IMR-90 (cell line): ENCODE measurements at regions not wholly inside any gene's neighbourhood (a gene's known extent, or its start where the extent isn't known, plus 50 kb on each side); places are given as distances from the start of the nearest gene placed in this dataset.

Experiments
- ATAC-seq: fragments of 200-7000 bp; cut with Tn5 transposase; 2 replicates; pipeline ENCODE4 v1.9.1; 2020; ENCODE audit warnings: low read depth, mild to moderate bottlenecking, moderate library complexity
- BruUV-seq: library from RNA; stranded (reverse); fragments of 400-500 nt; replicated peaks from 2 replicates; lab custom pipeline; 2021; lab: Mats Ljungman, UMichigan
- CTCF ChIA-PET: fragments of 300-600 bp; formaldehyde crosslinking; extraction: SDS; loops from one replicate; lab custom pipeline; 2021; ENCODE audit warnings: antibody characterized with exemption; lab: Yijun Ruan, JAX
- POLR2A ChIA-PET: fragments of 300-600 bp; sonication (Branson Sonifier 250); formaldehyde crosslinking; loops from one replicate; lab custom pipeline; 2022; ENCODE audit warnings: antibody characterized with exemption; ENCODE audit not compliant: unreplicated experiment; lab: Charles Lee
- DNase-seq: peaks from one replicate; pipeline ENCODE4 v3.0.0; 2013
- H2AFZ ChIP-seq: replicated peaks from 2 replicates; pipeline ENCODE3; 2013; ENCODE audit warnings: low read length, mild to moderate bottlenecking; ENCODE audit not compliant: poor library complexity
- H2AK5ac ChIP-seq: 2 replicates; pipeline ENCODE4 v1.6.1; 2013; ENCODE audit warnings: low read depth, low read length, inconsistent platforms
- H2AK9ac ChIP-seq: replicated peaks from 2 replicates; pipeline ENCODE3; 2013; ENCODE audit warnings: mild to moderate bottlenecking, low read depth, low read length, moderate library complexity; ENCODE audit not compliant: poor library complexity
- H2BK120ac ChIP-seq: 2 replicates; pipeline ENCODE4 v1.6.1; 2013; ENCODE audit warnings: low read depth, low read length, inconsistent platforms
- H2BK15ac ChIP-seq: 3 replicates; pipeline ENCODE4 v1.6.1; 2013; ENCODE audit warnings: low read depth, low read length, inconsistent platforms
- H2BK20ac ChIP-seq: 2 replicates; pipeline ENCODE4 v1.6.1; 2013; ENCODE audit warnings: low read depth, mild to moderate bottlenecking, inconsistent platforms, low read length, moderate library complexity
- H2BK5ac ChIP-seq: 2 replicates; pipeline ENCODE4 v1.6.1; 2013; ENCODE audit warnings: mild to moderate bottlenecking, low read depth, low read length, inconsistent platforms; ENCODE audit not compliant: poor library complexity, severe bottlenecking
- H3K14ac ChIP-seq: replicated peaks from 2 replicates; pipeline ENCODE4 v1.6.1; 2013; ENCODE audit warnings: low read depth, low read length, inconsistent platforms
- H3K18ac ChIP-seq: 2 replicates; pipeline ENCODE4 v1.6.1; 2013; ENCODE audit warnings: low read depth, low read length, control low read depth
- H3K23ac ChIP-seq: 2 replicates; pipeline ENCODE4 v1.6.1; 2013; ENCODE audit warnings: low read depth, low read length, inconsistent platforms
- H3K27ac ChIP-seq: 2 replicates; pipeline ENCODE4 v1.5.1; 2013; ENCODE audit warnings: mild to moderate bottlenecking, control low read depth, low read length; ENCODE audit not compliant: insufficient read depth
- H3K27me3 ChIP-seq: 2 replicates; pipeline ENCODE4 v1.6.1; 2013; ENCODE audit warnings: low read length; ENCODE audit not compliant: control insufficient read depth, insufficient read depth
- H3K36me3 ChIP-seq: 2 replicates; pipeline ENCODE4 v1.6.1; 2013; ENCODE audit warnings: low read length, mixed read lengths; ENCODE audit not compliant: control insufficient read depth, insufficient read depth
- H3K4ac ChIP-seq: 2 replicates; pipeline ENCODE4 v1.6.1; 2013; ENCODE audit warnings: low read depth, low read length, inconsistent platforms
- H3K4me1 ChIP-seq: 2 replicates; pipeline ENCODE4 v1.6.1; 2013; ENCODE audit warnings: low read length, mixed read lengths; ENCODE audit not compliant: control insufficient read depth, insufficient read depth
- H3K4me2 ChIP-seq: 2 replicates; pipeline ENCODE4 v1.6.1; 2013; ENCODE audit warnings: low read depth, mild to moderate bottlenecking, control low read depth, low read length, moderate library complexity
- H3K4me3 ChIP-seq: 2 replicates; pipeline ENCODE4 v1.5.1; 2013; ENCODE audit warnings: low read depth, mild to moderate bottlenecking, control low read depth, low read length, moderate library complexity; ENCODE audit not compliant: insufficient read depth
- H3K56ac ChIP-seq: 2 replicates; pipeline ENCODE4 v1.6.1; 2013; ENCODE audit warnings: low read length, inconsistent platforms; ENCODE audit not compliant: insufficient read depth; ENCODE audit errors: extremely low read depth
- H3K79me1 ChIP-seq, 2 experiments: 2 replicates each; pipeline ENCODE4 v1.6.1; 2013; ENCODE audit warnings: low read length in 2 of 2, inconsistent platforms in 1 of 2, low read depth in 1 of 2
- H3K9ac ChIP-seq: 2 replicates; pipeline ENCODE4 v1.6.1; 2013; ENCODE audit warnings: low read depth, low read length, control low read depth
- H3K9me1 ChIP-seq: 2 replicates; pipeline ENCODE4 v1.6.1; 2013; ENCODE audit warnings: low read length, inconsistent platforms; ENCODE audit not compliant: insufficient read depth
- H3K9me3 ChIP-seq: 2 replicates; pipeline ENCODE4 v1.6.1; 2013; ENCODE audit warnings: low read length; ENCODE audit not compliant: control insufficient read depth, insufficient read depth
- H4K20me1 ChIP-seq: 2 replicates; pipeline ENCODE4 v1.6.1; 2013; ENCODE audit warnings: low read length, inconsistent platforms; ENCODE audit not compliant: insufficient read depth
- H4K5ac ChIP-seq: 2 replicates; pipeline ENCODE4 v1.6.1; 2013; ENCODE audit warnings: mild to moderate bottlenecking, low read depth, low read length, control low read depth
- H4K8ac ChIP-seq, 2 experiments: 2 replicates each; pipeline ENCODE4 v1.6.1; 2013; ENCODE audit warnings: low read depth in 2 of 2, low read length in 2 of 2, control low read depth in 1 of 2, inconsistent platforms in 1 of 2
- H4K91ac ChIP-seq: 2 replicates; pipeline ENCODE4 v1.6.1; 2013; ENCODE audit warnings: low read depth, low read length, inconsistent platforms; ENCODE audit not compliant: insufficient read depth
- CHD1 ChIP-seq: IDR thresholded peaks from 2 replicates; pipeline ENCODE4 v1.6.1; 2012; ENCODE audit warnings: low read depth, low read length, improper control_type of control experiment
- FOS ChIP-seq: fragments of 150-350 bp; IDR thresholded peaks from 2 replicates; pipeline ENCODE4 v1.6.1; 2016; ENCODE audit warnings: low read depth, low read length
- MAFK ChIP-seq: IDR thresholded peaks from 2 replicates; pipeline ENCODE4 v1.6.1; 2012; ENCODE audit warnings: low read depth, low read length, improper control_type of control experiment
- MXI1 ChIP-seq: IDR thresholded peaks from 2 replicates; pipeline ENCODE4 v1.6.1; 2012; ENCODE audit warnings: low read depth, mild to moderate bottlenecking, low read length, moderate library complexity, borderline replicate concordance
- POLR2A ChIP-seq: IDR thresholded peaks from 2 replicates; pipeline ENCODE4 v1.6.1; 2012; ENCODE audit warnings: mild to moderate bottlenecking, low read depth, low read length
- RCOR1 ChIP-seq: IDR thresholded peaks from 2 replicates; pipeline ENCODE4 v1.6.1; 2012; ENCODE audit warnings: mild to moderate bottlenecking, low read length, improper control_type of control experiment; ENCODE audit not compliant: insufficient replicate concordance
- SMC3 ChIP-seq: fragments of 150-350 bp; IDR thresholded peaks from 2 replicates; pipeline ENCODE4 v1.6.1; 2016; ENCODE audit warnings: low read depth, mild to moderate bottlenecking, antibody characterized with exemption, low read length, moderate library complexity
- WGBS, 2 experiments: methylation state at CpG; one replicate each; pipeline versions ENCODE4 v1.1.5 to v1.1.7; 2013; ENCODE audit warnings: missing lambda C conversion rate in 2 of 2; ENCODE audit not compliant: insufficient read length in 1 of 2; ENCODE audit errors: extremely low coverage in 2 of 2; 5-methylcytosine and 5-hydroxymethylcytosine counted together
- dilution Hi-C: fragments of 300-500 bp; cut with HindIII; formaldehyde crosslinking; loops from one replicate; pipeline ENCODE4 v1.14.3; 2018; ENCODE audit warnings: low sequenced_read_pairs; ENCODE audit not compliant: unreplicated experiment
- in situ Hi-C: fragments of 300-500 bp; cut with MboI; formaldehyde crosslinking; loops from 3 replicates; pipeline ENCODE4 v1.14.3; 2019; ENCODE audit warnings: low sequenced_read_pairs, inconsistent platforms, mixed read lengths
- intact Hi-C: fragments of 100-400 bp; cut with micrococcal nuclease; formaldehyde crosslinking; loops from 2 replicates; pipeline ENCODE4 v1.10.0; 2022
- TF ChIP-seq, protein P1 (sequence below): fragments of 150-350 bp; IDR thresholded peaks from 2 replicates; pipeline ENCODE4 v1.6.1; 2017; ENCODE audit warnings: mild to moderate bottlenecking, antibody characterized with exemption, low read length, low read depth
- TF ChIP-seq, protein P2 (sequence below): conservative IDR thresholded peaks from 2 replicates; pipeline ENCODE4 v1.5.1; 2012; ENCODE audit warnings: mild to moderate bottlenecking, low read depth, low read length, improper control_type of control experiment

DNA sequence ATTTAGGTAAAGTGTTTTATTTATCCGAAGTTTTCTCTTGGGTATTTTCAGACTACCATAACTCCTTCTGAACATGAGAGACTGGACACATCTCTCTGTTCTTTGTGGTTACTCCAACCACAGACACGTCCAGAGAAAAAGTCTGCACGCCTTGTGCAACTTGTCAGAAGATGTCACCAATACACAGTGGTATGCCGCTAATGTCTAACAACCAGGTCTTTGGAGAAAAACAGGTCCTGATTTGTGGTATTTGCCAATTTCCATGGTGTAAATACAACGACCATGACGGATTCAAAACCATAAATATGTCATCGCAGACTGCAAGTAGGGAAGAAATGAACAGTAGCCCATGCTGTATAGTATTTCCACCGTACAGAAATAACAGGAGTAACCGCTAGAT lies 620.6 kb upstream of the ID2 start:
- H3K79me1 ChIP-seq = no peaks in the 10 kb centered on the region

More for the DNA sequence above, 620.6 kb upstream of the ID2 start:
- Histone ChIP-seq H3K23ac (no peak overlapping the region), H3K56ac (no peak overlapping the region), H4K8ac (no peak overlapping the region), H3K4me3 (no peak overlapping the region), H3K18ac (no peak overlapping the region), H2AFZ (no peak overlapping the region), H2BK5ac (no peak overlapping the region), H2AK9ac (no peak overlapping the region), H2AK5ac (no peak overlapping the region), H4K91ac (no peak overlapping the region), H4K5ac (no peak overlapping the region), H3K4me1 (no peaks in the 10 kb centered on the region), H3K4ac (no peak overlapping the region), H3K9me3 (no peaks in the 10 kb centered on the region), H4K20me1 (no peaks in the 10 kb centered on the region), H3K4me2 (no peak overlapping the region), H2BK120ac (no peak overlapping the region), H3K27me3 (no peaks in the 10 kb centered on the region; the same call in 1 of the 2 replicates), H2BK15ac (no peak overlapping the region), H3K9me1 (no peaks in the 10 kb centered on the region), H2BK20ac (no peak overlapping the region), H3K27ac (no peak overlapping the region), H3K9ac (no peak overlapping the region), H3K36me3 (no peaks in the 10 kb centered on the region), H3K14ac (no peak overlapping the region)
- ChIA-PET CTCF (no interaction called here), POLR2A (no interaction called here)
- DNase-seq (no peak), ATAC-seq (no peak)
- dilution Hi-C loops = no loop called here
- BruUV-seq = no TSS peak
- TF ChIP-seq POLR2A (no peak), SMC3 (no peak), MXI1 (no peak), CHD1 (no peak), MAFK (no peak), RCOR1 (no peak), FOS (no peak)
- TF ChIP-seq, protein P1, sequence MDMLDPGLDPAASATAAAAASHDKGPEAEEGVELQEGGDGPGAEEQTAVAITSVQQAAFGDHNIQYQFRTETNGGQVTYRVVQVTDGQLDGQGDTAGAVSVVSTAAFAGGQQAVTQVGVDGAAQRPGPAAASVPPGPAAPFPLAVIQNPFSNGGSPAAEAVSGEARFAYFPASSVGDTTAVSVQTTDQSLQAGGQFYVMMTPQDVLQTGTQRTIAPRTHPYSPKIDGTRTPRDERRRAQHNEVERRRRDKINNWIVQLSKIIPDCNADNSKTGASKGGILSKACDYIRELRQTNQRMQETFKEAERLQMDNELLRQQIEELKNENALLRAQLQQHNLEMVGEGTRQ = no peak
- TF ChIP-seq, protein P2, sequence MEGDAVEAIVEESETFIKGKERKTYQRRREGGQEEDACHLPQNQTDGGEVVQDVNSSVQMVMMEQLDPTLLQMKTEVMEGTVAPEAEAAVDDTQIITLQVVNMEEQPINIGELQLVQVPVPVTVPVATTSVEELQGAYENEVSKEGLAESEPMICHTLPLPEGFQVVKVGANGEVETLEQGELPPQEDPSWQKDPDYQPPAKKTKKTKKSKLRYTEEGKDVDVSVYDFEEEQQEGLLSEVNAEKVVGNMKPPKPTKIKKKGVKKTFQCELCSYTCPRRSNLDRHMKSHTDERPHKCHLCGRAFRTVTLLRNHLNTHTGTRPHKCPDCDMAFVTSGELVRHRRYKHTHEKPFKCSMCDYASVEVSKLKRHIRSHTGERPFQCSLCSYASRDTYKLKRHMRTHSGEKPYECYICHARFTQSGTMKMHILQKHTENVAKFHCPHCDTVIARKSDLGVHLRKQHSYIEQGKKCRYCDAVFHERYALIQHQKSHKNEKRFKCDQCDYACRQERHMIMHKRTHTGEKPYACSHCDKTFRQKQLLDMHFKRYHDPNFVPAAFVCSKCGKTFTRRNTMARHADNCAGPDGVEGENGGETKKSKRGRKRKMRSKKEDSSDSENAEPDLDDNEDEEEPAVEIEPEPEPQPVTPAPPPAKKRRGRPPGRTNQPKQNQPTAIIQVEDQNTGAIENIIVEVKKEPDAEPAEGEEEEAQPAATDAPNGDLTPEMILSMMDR = no peak
- intact Hi-C loops = no loop called here
- in situ Hi-C loops = no loop called here
- 77% methylated on average over 3 of the region's 9 CpGs; no CpG with 5 or more reads in 1 of the 2 experiments for WGBS, 2 experiments
